ENCODE measurements at regions not wholly inside any gene's neighbourhood (a gene's known extent, or its start where the extent isn't known, plus 50 kb on each side); places are given as distances from the start of the nearest gene placed in this dataset.

- H3K4me3 Mint-ChIP-seq (ENCODE audit: low read depth) = no peak overlapping the region
- H3K9me3 Mint-ChIP-seq = peaks cover 16% of the 10 kb centered on the region
- no peaks in the 10 kb centered on the region for H3K4me1 Mint-ChIP-seq (ENCODE audit: low read depth)
- intact Hi-C loops (cut with micrococcal nuclease) = no loop called here
- no peak overlapping the region for H3K27ac Mint-ChIP-seq
- no peaks in the 10 kb centered on the region for H3K36me3 Mint-ChIP-seq (ENCODE audit: low read depth)
- no peaks in the 10 kb centered on the region for H3K27me3 Mint-ChIP-seq (ENCODE audit: low read depth)
- DNase-seq (ENCODE audit: low spot score) = no peak
Measured at GRCh38 chr10:81532403-81532802, 342.6 kb upstream of the NRG3 start.

GRCh38 chr10:81534991-81535390, 340.0 kb upstream of the NRG3 start:
- no peak for DNase-seq (ENCODE audit: low spot score)
- H3K27me3 Mint-ChIP-seq (ENCODE audit: low read depth) = no peaks in the 10 kb centered on the region
- no peaks in the 10 kb centered on the region for H3K36me3 Mint-ChIP-seq (ENCODE audit: low read depth)
- intact Hi-C loops (cut with micrococcal nuclease) = no loop called here
- no peak overlapping the region for H3K27ac Mint-ChIP-seq
- no peak overlapping the region for H3K4me3 Mint-ChIP-seq (ENCODE audit: low read depth)
- no peaks in the 10 kb centered on the region for H3K4me1 Mint-ChIP-seq (ENCODE audit: low read depth)
- H3K9me3 Mint-ChIP-seq = peaks cover 21% of the 10 kb centered on the region

- Mint-ChIP-seq H3K9me3 (peaks cover 27% of the 10 kb centered on the region), H3K36me3 (ENCODE audit: low read depth) (no peaks in the 10 kb centered on the region), H3K27me3 (ENCODE audit: low read depth) (no peaks in the 10 kb centered on the region), H3K4me1 (ENCODE audit: low read depth) (no peaks in the 10 kb centered on the region), H3K27ac (no peak overlapping the region), H3K4me3 (ENCODE audit: low read depth) (no peak overlapping the region)
- intact Hi-C loops (cut with micrococcal nuclease) = no loop called here
- DNase-seq (ENCODE audit: low spot score) = no peak
Measured at GRCh38 chr10:81541517-81541916, 333.5 kb upstream of the NRG3 start.

- no peak overlapping the region for H3K27ac Mint-ChIP-seq
- no peaks in the 10 kb centered on the region for H3K4me1 Mint-ChIP-seq (ENCODE audit: low read depth)
- no peak for DNase-seq (ENCODE audit: low spot score)
- no peak overlapping the region for H3K4me3 Mint-ChIP-seq (ENCODE audit: low read depth)
- no peaks in the 10 kb centered on the region for H3K36me3 Mint-ChIP-seq (ENCODE audit: low read depth)
- no peaks in the 10 kb centered on the region for H3K27me3 Mint-ChIP-seq (ENCODE audit: low read depth)
- H3K9me3 Mint-ChIP-seq = peaks cover 25% of the 10 kb centered on the region
- intact Hi-C loops (cut with micrococcal nuclease) = no loop called here
Measured at GRCh38 chr10:81546243-81546642, 328.8 kb upstream of the NRG3 start.

- peaks cover 27% of the 10 kb centered on the region for H3K9me3 Mint-ChIP-seq
- DNase-seq (ENCODE audit: low spot score) = no peak
- no peaks in the 10 kb centered on the region for H3K4me1 Mint-ChIP-seq (ENCODE audit: low read depth)
- intact Hi-C loops (cut with micrococcal nuclease) = no loop called here
- H3K27me3 Mint-ChIP-seq (ENCODE audit: low read depth) = no peaks in the 10 kb centered on the region
- H3K36me3 Mint-ChIP-seq (ENCODE audit: low read depth) = no peaks in the 10 kb centered on the region
- H3K4me3 Mint-ChIP-seq (ENCODE audit: low read depth) = no peak overlapping the region
- H3K27ac Mint-ChIP-seq = no peak overlapping the region
Measured at GRCh38 chr10:81548160-81548559, 326.8 kb upstream of the NRG3 start.

GRCh38 chr10:81564143-81564542, 310.9 kb upstream of the NRG3 start:
- Mint-ChIP-seq H3K9me3 (peaks cover 10% of the 10 kb centered on the region), H3K27me3 (ENCODE audit: low read depth) (no peaks in the 10 kb centered on the region), H3K4me3 (ENCODE audit: low read depth) (no peak overlapping the region), H3K4me1 (ENCODE audit: low read depth) (no peaks in the 10 kb centered on the region), H3K27ac (no peak overlapping the region), H3K36me3 (ENCODE audit: low read depth) (no peaks in the 10 kb centered on the region)
- intact Hi-C loops (cut with micrococcal nuclease) = no loop called here
- no peak for DNase-seq (ENCODE audit: low spot score)

- H3K4me3 Mint-ChIP-seq (ENCODE audit: low read depth) = no peak overlapping the region
- H3K27me3 Mint-ChIP-seq (ENCODE audit: low read depth) = no peaks in the 10 kb centered on the region
- DNase-seq (ENCODE audit: low spot score) = no peak
- H3K4me1 Mint-ChIP-seq (ENCODE audit: low read depth) = no peaks in the 10 kb centered on the region
- intact Hi-C loops (cut with micrococcal nuclease) = no loop called here
- H3K36me3 Mint-ChIP-seq (ENCODE audit: low read depth) = no peaks in the 10 kb centered on the region
- H3K27ac Mint-ChIP-seq = no peak overlapping the region
- H3K9me3 Mint-ChIP-seq = peaks cover 13% of the 10 kb centered on the region
Measured at GRCh38 chr10:81569488-81569887, 305.5 kb upstream of the NRG3 start.

- no peaks in the 10 kb centered on the region for H3K27me3 Mint-ChIP-seq (ENCODE audit: low read depth)
- no peak overlapping the region for H3K4me3 Mint-ChIP-seq (ENCODE audit: low read depth)
- intact Hi-C loops (cut with micrococcal nuclease) = no loop called here
- no peak overlapping the region for H3K27ac Mint-ChIP-seq
- peaks cover 13% of the 10 kb centered on the region for H3K9me3 Mint-ChIP-seq
- no peaks in the 10 kb centered on the region for H3K4me1 Mint-ChIP-seq (ENCODE audit: low read depth)
- no peak for DNase-seq (ENCODE audit: low spot score)
- no peaks in the 10 kb centered on the region for H3K36me3 Mint-ChIP-seq (ENCODE audit: low read depth)
Measured at GRCh38 chr10:81570349-81570748, 304.6 kb upstream of the NRG3 start.

GRCh38 chr10:81570878-81571794, 303.9 kb upstream of the NRG3 start:
- intact Hi-C loops (cut with micrococcal nuclease) = no loop called here
- Mint-ChIP-seq H3K36me3 (ENCODE audit: low read depth) (no peaks in the 10 kb centered on the region), H3K4me1 (ENCODE audit: low read depth) (no peaks in the 10 kb centered on the region), H3K27ac (no peak overlapping the region), H3K9me3 (peaks cover 16% of the 10 kb centered on the region), H3K4me3 (ENCODE audit: low read depth) (no peak overlapping the region), H3K27me3 (ENCODE audit: low read depth) (no peaks in the 10 kb centered on the region)
- DNase-seq (ENCODE audit: low spot score) = no peak

GRCh38 chr10:81575036-81575435, 300.0 kb upstream of the NRG3 start:
- DNase-seq (ENCODE audit: low spot score) = no peak
- H3K36me3 Mint-ChIP-seq (ENCODE audit: low read depth) = no peaks in the 10 kb centered on the region
- intact Hi-C loops (cut with micrococcal nuclease) = no loop called here
- H3K4me3 Mint-ChIP-seq (ENCODE audit: low read depth) = no peak overlapping the region
- H3K27ac Mint-ChIP-seq = no peak overlapping the region
- H3K9me3 Mint-ChIP-seq = peaks cover 20% of the 10 kb centered on the region
- H3K27me3 Mint-ChIP-seq (ENCODE audit: low read depth) = no peaks in the 10 kb centered on the region
- no peaks in the 10 kb centered on the region for H3K4me1 Mint-ChIP-seq (ENCODE audit: low read depth)

- H3K4me1 Mint-ChIP-seq (ENCODE audit: low read depth) = no peaks in the 10 kb centered on the region
- H3K36me3 Mint-ChIP-seq (ENCODE audit: low read depth) = no peaks in the 10 kb centered on the region
- no peak overlapping the region for H3K27ac Mint-ChIP-seq
- intact Hi-C loops (cut with micrococcal nuclease) = no loop called here
- H3K4me3 Mint-ChIP-seq (ENCODE audit: low read depth) = no peak overlapping the region
- no peak for DNase-seq (ENCODE audit: low spot score)
- H3K27me3 Mint-ChIP-seq (ENCODE audit: low read depth) = no peaks in the 10 kb centered on the region
- H3K9me3 Mint-ChIP-seq = peaks cover 20% of the 10 kb centered on the region
Measured at GRCh38 chr10:81576336-81576735, 298.7 kb upstream of the NRG3 start.

GRCh38 chr10:81594991-81595390, 280.0 kb upstream of the NRG3 start:
- Mint-ChIP-seq H3K4me3 (ENCODE audit: low read depth) (no peak overlapping the region), H3K4me1 (ENCODE audit: low read depth) (no peaks in the 10 kb centered on the region), H3K9me3 (peaks cover 9% of the 10 kb centered on the region), H3K36me3 (ENCODE audit: low read depth) (no peaks in the 10 kb centered on the region), H3K27me3 (ENCODE audit: low read depth) (no peaks in the 10 kb centered on the region), H3K27ac (no peak overlapping the region)
- intact Hi-C loops (cut with micrococcal nuclease) = no loop called here
- DNase-seq (ENCODE audit: low spot score) = no peak

- Mint-ChIP-seq H3K36me3 (ENCODE audit: low read depth) (no peaks in the 10 kb centered on the region), H3K27ac (no peak overlapping the region), H3K4me3 (ENCODE audit: low read depth) (no peak overlapping the region)
Measured at GRCh38 chr10:81600185-81600584, 274.8 kb upstream of the NRG3 start.

More at GRCh38 chr10:81600185-81600584, 274.8 kb upstream of the NRG3 start:
- intact Hi-C loops (cut with micrococcal nuclease) = no loop called here
- H3K9me3 Mint-ChIP-seq = peaks cover 7% of the 10 kb centered on the region
- no peaks in the 10 kb centered on the region for H3K4me1 Mint-ChIP-seq (ENCODE audit: low read depth)
- H3K27me3 Mint-ChIP-seq (ENCODE audit: low read depth) = no peaks in the 10 kb centered on the region
- DNase-seq (ENCODE audit: low spot score) = no peak

All from activated T-helper 2 cell treated with anti-CD3 and anti-CD28 coated beads, Interferon-gamma antibody, Interleukin-2, Interleukin-4, amounts not matched to agents 10 μg/mL and 5 μg/mL and 100 μg/mL, durations not matched to agents 14 hours and 24 hours and 36 hours (primary cell).